Activated CD8-positive, alpha-beta memory T cell treated with anti-CD3 and anti-CD28 coated beads, Interleukin-2, amount 50 U/mL, for 24 hours (primary cell): ENCODE measurements at regions not wholly inside any gene's neighbourhood (a gene's known extent, or its start where the extent isn't known, plus 50 kb on each side); places are given as distances from the start of the nearest gene placed in this dataset.
"Not testable (repeated sequence)": the region's sequence is repeated elsewhere in the genome, so short reads cannot be mapped to it uniquely, and the experiment has no call there.

Experiments used
- DNase-seq: peaks from one replicate; pipeline ENCODE4 v3.0.0-alpha.2; 2020; ENCODE audit errors: extremely low read depth

- DNase-seq, result no peak
Observed at GRCh38 chr13:73520566-73521289, 461.9 kb downstream of the KLF5 start.

DNA sequence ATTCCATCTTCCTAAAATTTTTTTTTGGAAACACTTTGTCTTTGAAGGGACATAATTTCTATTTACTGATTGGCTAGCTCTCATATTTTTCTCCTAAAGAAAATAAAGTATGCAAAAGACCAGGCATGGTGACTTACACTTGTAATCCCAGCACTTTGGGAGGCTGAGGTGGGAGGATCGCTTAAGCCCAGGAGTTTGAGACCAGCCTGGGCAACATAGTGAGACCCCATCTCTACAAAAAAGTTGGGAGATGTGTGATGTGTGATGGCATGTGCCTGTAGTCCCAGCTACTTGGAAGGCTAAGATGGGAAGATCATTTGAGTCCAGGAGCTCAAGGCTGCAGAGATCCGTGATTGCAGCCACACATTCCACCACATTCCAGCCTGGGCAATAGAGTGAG, 461.3 kb downstream of the KLF5 start:
- DNase-seq, result not testable (repeated sequence)

DNA sequence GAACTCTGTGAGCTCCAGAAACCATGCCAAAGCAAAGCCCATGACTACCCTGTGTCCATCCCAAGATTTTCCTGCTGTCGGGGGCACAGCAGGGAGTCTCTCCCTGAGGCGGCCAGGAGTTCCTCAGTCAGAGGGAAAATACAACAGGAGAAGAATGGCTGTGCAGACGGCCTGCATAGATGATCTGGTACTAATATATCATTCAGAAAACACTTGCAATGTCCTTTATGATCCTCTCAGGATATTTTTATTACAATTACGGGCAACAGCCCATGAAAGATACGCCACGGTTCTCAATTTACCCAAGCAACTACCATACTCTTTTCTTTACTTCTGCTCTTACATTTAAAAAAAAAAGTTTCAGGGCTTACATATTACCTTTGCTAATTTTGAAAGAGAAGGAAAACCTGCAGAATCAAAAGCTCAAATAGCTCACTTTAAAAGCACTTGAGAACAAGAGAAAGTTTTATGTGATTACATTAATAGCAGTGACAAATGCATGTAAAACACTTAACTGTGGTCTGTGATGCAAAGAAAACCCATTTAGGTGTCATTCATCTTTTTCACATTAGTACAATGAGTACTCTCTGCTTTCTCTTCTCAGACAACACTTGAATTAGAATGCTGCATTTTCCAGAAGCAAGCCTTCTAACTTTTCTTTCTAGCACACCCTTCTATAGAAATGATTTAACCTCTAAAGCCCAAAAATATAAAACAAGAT, 460.8 kb downstream of the KLF5 start:
- no peak for DNase-seq

DNA sequence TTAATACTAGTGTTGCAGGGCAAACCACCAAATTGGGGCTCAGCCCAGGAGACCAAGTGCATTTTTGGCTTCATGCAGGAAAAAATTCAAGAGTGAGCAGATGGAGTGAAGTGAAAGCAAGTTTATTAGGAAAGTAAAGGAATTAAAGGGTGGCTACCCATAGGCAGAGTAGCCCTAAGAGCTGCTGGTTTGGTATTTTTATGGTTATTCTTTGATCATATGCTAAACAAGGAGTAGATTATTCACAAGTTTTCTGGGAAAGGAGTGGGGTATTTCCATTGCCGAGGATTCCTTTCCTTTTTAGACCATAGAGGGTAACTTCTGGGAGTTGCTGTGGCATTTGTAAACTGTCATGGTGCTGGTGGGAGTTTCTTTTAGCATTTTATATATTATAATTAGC, 459.0 kb downstream of the KLF5 start:
- no peak for DNase-seq

GRCh38 chr13:73516731-73517130, 457.9 kb downstream of the KLF5 start:
- DNase-seq, result no peak

GRCh38 chr13:73514208-73514607, 455.4 kb downstream of the KLF5 start:
- DNase-seq, result no peak

DNA sequence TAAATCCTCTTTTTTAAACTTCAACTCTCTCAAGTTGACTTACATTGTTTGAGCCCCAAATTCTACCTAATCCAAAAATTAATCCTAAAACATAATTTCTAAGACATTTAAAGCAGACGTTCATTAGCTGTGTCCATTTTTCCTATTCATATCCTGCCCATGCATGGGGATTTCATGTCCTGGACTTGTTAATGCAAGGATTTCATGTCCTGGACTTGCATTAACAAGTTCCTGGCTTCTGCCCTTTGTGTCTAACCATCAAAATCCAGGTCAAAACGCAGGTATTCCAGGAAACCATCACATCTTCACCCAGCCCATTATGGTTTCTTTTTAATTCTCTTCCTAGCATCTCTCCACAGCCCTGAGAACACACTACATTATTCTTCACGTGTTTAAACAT, 454.9 kb downstream of the KLF5 start:
- no peak for DNase-seq

DNA sequence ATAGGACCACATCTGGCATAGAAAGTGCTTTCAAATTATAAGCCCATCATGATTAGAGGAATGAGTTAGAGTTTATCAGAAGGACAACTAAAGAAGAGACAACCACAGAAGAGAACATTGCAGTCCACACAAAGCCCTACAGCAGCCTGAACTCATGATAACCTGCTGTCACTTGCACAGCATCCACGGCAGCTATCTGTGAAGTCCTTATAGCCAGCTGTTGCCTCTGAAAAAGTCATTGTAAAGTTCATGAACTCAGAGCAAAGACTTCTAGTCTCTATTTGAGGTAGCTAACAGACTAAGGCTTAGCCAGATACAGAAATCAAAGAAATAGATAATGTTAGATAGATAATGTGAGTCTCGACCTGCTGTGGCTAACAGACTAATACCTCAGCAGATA, 450.0 kb downstream of the KLF5 start:
- DNase-seq, result no peak

DNA sequence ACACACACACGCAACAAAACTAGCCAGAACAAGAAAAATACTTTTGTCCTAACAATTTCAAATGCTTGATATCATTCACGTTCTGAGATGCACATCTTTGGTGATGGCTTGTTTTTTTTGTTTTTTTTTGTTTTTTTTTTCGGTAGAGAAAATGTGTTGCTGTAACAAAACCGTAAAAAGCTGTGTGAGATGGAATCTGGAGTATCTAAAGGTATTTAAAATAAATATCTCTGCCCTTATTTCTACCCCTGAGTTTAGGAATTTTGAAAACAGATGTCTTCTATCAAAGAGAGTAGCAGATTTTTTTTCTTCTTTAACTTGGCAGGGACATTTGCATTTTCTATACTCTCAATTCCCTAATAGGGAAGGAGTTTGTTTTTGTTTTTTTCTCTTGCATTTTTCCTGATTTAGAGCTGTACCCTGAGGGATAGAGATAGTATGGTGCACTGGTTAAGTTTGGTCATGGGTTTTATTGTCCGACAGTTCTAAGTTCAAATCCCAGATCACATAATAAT, 446.6 kb downstream of the KLF5 start:
- no peak for DNase-seq

DNA sequence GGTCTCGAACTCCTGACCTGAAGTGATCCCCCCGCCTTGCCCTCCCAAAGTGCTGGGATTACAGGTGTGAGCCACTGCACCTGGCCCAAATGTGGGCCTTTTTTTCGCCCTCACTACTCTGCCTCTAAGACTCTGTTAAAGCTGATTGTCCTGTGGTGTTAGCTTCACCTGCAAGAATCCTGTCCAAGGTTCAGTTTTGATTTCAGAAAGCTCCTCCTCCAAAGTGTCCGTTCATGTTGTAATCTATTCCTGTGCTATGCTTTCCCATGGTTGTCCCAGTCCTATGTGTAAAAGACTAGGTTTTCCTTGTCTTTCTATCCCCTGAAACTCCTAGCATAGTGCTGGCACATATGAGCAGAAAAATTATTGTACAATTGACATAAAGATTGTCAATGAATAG, 440.9 kb downstream of the KLF5 start:
- no peak for DNase-seq

- no peak for DNase-seq
Observed at GRCh38 chr13:73497430-73497829, 438.6 kb downstream of the KLF5 start.

GRCh38 chr13:73496711-73497110, 437.9 kb downstream of the KLF5 start:
- DNase-seq, result no peak

DNA sequence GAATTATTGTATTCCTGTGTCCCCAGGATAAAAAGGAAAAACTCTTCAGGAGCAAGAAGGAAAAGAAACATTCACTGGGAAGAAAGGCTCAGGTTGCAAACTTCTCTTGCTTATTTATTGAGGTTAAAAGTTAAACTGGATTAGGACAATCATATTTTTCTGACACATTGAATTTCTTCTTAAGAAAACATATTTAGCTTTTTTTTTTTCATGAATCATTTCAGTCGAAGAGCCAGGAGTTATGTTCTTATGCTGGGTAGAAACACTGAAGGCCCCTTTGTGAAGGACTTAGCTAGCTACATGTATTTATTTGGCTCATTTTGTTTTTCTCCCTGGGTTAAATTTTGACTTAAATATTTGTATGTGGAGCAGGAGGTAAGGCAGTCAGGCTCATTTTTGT, 434.0 kb downstream of the KLF5 start:
- no peak for DNase-seq

DNA sequence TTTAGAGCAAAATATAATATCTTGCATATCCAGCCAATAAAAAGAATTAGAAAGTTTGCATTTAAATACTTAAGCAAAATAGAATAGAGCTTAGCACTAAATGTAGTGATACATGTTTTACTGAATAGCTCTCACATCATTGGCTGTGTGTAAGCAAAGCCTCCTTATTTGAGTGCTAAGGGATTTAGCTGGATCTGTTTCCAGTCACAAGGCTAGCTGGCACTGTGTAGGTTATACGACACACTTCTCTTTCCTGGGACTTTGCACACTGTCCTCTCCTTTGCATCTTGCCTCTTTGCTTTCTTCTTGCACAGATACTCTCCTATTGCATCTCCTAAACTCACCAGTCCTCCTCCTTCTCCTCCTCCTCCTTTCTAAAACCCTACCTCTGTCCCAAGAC, 423.8 kb downstream of the KLF5 start:
- DNase-seq, result no peak

GRCh38 chr13:73481886-73482445, 423.2 kb downstream of the KLF5 start:
- no peak for DNase-seq

- DNase-seq, result no peak
Observed at GRCh38 chr13:73480779-73481559, 422.2 kb downstream of the KLF5 start.

- no peak for DNase-seq
Observed at GRCh38 chr13:73479856-73480255, 421.1 kb downstream of the KLF5 start.

DNA sequence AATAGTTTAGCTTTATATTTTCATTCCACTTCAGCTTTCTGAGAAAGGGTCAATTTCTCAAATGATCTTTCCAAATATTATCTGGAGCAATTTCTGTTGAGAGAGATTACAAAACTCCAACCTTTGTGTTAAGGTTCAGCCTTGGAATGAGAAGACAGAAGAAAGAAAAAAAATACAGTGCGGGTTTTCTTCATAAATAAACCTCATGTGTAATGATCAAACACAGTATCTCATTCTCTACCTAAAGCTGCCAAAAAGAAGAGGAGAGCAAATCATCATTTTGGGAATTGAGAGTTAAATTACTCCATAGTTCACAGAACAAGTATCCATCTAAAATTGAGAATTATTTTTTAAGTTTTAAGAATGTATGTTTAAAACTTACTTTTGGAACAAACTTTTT, 420.5 kb downstream of the KLF5 start:
- DNase-seq, result no peak

DNA sequence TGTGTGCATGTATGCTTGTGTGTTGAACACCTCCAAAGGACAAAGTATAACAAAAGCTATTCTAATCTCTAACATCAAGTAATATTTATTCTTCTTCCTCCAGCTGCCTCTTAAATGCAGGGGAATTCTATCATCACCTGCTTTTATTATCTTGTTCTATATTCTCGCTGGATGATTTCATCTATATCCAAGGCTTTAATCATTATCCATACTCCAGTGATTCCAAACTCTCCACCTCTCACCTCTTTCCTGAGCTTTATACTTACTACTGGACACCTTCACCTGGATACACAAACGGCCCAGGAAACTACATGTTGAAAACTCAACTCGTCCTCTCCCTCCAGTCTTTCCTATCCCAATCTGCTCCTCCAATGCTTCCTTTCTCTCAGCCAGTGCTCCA, 418.6 kb downstream of the KLF5 start:
- no peak for DNase-seq

DNA sequence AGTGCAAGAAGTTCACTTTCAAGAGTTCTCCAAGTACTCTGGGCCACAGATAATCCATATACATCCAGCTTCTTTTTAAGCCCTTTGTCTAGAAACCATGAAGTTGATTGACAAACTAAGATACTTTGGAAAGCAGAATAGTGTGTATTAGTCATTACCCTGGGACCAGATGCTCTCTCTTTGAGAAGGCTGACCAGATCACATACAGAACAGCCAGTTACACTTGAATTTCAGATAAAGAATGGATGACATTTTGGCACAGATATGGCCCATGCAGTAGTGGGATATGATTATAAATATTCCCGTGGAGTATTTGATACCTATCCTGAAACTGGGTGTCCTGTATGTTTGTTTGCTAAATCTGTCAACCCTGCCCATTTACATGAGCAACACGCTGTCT, 414.2 kb downstream of the KLF5 start:
- DNase-seq, result no peak

- DNase-seq, result no peak
Observed at GRCh38 chr13:73467125-73467524, 408.3 kb downstream of the KLF5 start.

GRCh38 chr13:73466561-73466960, 407.8 kb downstream of the KLF5 start:
- DNase-seq, result no peak
